ENCODE measurements at regions not wholly inside any gene's neighbourhood (a gene's known extent, or its start where the extent isn't known, plus 50 kb on each side); places are given as distances from the start of the nearest gene placed in this dataset.

DNA sequence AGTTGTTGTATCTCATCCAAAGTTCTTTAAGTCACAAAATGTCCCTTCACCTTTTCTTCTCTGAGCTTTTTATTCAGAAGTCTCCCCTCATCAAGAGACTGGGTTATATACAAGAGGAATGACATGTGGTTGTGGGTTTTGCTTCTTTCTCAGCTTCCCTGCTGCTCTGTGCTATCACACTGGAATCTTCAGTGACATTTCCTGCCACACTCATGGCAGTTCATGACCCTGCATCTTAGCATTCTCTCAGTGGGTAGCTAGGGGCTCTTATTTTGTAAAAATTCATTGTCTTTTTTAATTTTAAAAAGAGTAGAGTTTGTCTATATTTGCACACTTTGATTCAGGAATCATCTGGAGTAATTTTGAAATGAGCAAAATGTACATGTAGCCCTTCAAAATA lies 236.9 kb upstream of the TMEM229A start (continued):
- TF ChIP-seq ZBTB9 (CRISPR knock-in tag; IDR thresholded peaks at IDR 0.05) (0 out of 2 replicates have a peak, but pooled peaks have one; percentile 78), RAD21 (CRISPR knock-in tag; conservative IDR thresholded peaks at IDR 0.05 in 1 of 2, IDR thresholded peaks at IDR 0.05 in 1 of 2) (peak; percentile 17 to 28; a peak in 2 of 4 replicates), DMBX1 (CRISPR knock-in tag; IDR thresholded peaks at IDR 0.05; ENCODE audit: borderline replicate concordance) (peak; percentile 70; the same call in 1 of the 2 replicates), ZBTB17 (CRISPR knock-in tag; IDR thresholded peaks at IDR 0.05) (peak; percentile 62; the same call in 1 of the 2 replicates), ZFX (CRISPR knock-in tag; IDR thresholded peaks at IDR 0.05) (no peak), LARP7 (IDR thresholded peaks at IDR 0.05) (no peak), GABPA (tag; conservative IDR thresholded peaks at IDR 0.05; ENCODE audit: low read depth) (peak; percentile 47; the same call in 1 of the 2 replicates), ZNF655 (CRISPR knock-in tag; IDR thresholded peaks at IDR 0.05) (0 out of 2 replicates have a peak, but pooled peaks have one; percentile 13), ATF4 (CRISPR knock-in tag; IDR thresholded peaks at IDR 0.05) (peak; percentile 26; the same call in 1 of the 2 replicates), KLF6 (CRISPR knock-in tag; IDR thresholded peaks at IDR 0.05; ENCODE audit: borderline replicate concordance) (peak; percentile 34; the same call in 1 of the 2 replicates), CXXC5 (CRISPR knock-in tag; IDR thresholded peaks at IDR 0.05) (0 out of 2 replicates have a peak, but pooled peaks have one; percentile 25), RCOR1 (IDR thresholded peaks at IDR 0.05; ENCODE audit: borderline replicate concordance in 1 of 2, low read depth in 2 of 2, low read length in 2 of 2) (no peak), DEAF1 (CRISPR knock-in tag; IDR thresholded peaks at IDR 0.05) (0 out of 2 replicates have a peak, but pooled peaks have one; percentile 10)

All from K562 (cell line).